GM21825 (cell line): ENCODE measurements at regions not wholly inside any gene's neighbourhood (a gene's known extent, or its start where the extent isn't known, plus 50 kb on each side); places are given as distances from the start of the nearest gene placed in this dataset.

ENCODE experiments used
- ATAC-seq: cut with Tn5 transposase; IDR thresholded peaks from one replicate; pipeline ENCODE4 v1.9.1; 2021; ENCODE audit warnings: mild to moderate bottlenecking, moderate library complexity; ENCODE audit not compliant: unreplicated experiment

- no peak for ATAC-seq
Measured at GRCh38 chr6:37105148-37106050, 64.6 kb upstream of the PIM1 start.

GRCh38 chr6:37106051-37106363, 63.9 kb upstream of the PIM1 start:
- no peak for ATAC-seq

GRCh38 chr6:37106554-37106953, 63.4 kb upstream of the PIM1 start:
- ATAC-seq: no peak

- no peak for ATAC-seq
Measured at GRCh38 chr6:37106982-37107491, 62.9 kb upstream of the PIM1 start.

- ATAC-seq: no peak
Measured at GRCh38 chr6:37109714-37110499, 60.0 kb upstream of the PIM1 start.

- no peak for ATAC-seq
Measured at GRCh38 chr6:37110500-37111461, 59.2 kb upstream of the PIM1 start.

GRCh38 chr6:37113976-37114375, 56.0 kb upstream of the PIM1 start:
- ATAC-seq: no peak

- no peak for ATAC-seq
Measured at GRCh38 chr6:37114612-37115011, 55.3 kb upstream of the PIM1 start.

GRCh38 chr6:37115236-37115895, 54.6 kb upstream of the PIM1 start:
- ATAC-seq: no peak

- no peak for ATAC-seq
Measured at GRCh38 chr6:37116326-37116725, 53.6 kb upstream of the PIM1 start.

GRCh38 chr6:37119387-37119886, 50.5 kb upstream of the PIM1 start:
- no peak for ATAC-seq
